ENCODE measurements at regions not wholly inside any gene's neighbourhood (a gene's known extent, or its start where the extent isn't known, plus 50 kb on each side); places are given as distances from the start of the nearest gene placed in this dataset.

- Histone ChIP-seq H3K4me3 (ENCODE audit: low read depth in 2 of 2, low read length in 1 of 2) (no peak overlapping the region), H3K27me3 (ENCODE audit: insufficient read depth) (no peaks in the 10 kb centered on the region), H3K79me2 (ENCODE audit: insufficient read depth) (no peaks in the 10 kb centered on the region), H3K9me3 (no peaks in the 10 kb centered on the region), H3K4me2 (no peak overlapping the region), H2AFZ (ENCODE audit: low read depth) (no peak overlapping the region), H3F3A (replicated peaks; ENCODE audit: insufficient read depth) (no peaks in the 10 kb centered on the region), H3K36me3 (replicated peaks in 1 of 2; ENCODE audit: control insufficient read depth in 1 of 2, insufficient read depth in 2 of 2, low read length in 1 of 2) (no peaks in the 10 kb centered on the region), H4K20me1 (ENCODE audit: insufficient read depth) (no peaks in the 10 kb centered on the region), H3K9ac (no peak overlapping the region), H3K9me2 (no peaks in the 10 kb centered on the region), H3K4me1 (ENCODE audit: control insufficient read depth in 1 of 2, insufficient read depth in 2 of 2, low read depth in 1 of 2, low read length in 1 of 2) (peaks cover 0 to 9% of the 10 kb centered on the region in 2 experiments; a peak in 1 of 4 replicates), H3K27ac (ENCODE audit: low read depth in 2 of 2, low read length in 1 of 2) (no peak overlapping the region)
- DNase-seq = no peak
- ChIA-PET CTCF (interaction anchor here (0.7 to 3.1 kb wide), 3 partner anchors 62 to 387 kb away, joined by 3 to 13 read pairs (median 6); no protein-coding TSS in a partner anchor), POLR2A (no interaction called here)
- no peak for TF ChIP-seq FOSL2 (IDR thresholded peaks at IDR 0.05; ENCODE audit: borderline replicate concordance, low read depth)
- no peak for TF ChIP-seq FOXJ3 (CRISPR knock-in tag; IDR thresholded peaks at IDR 0.05)
- TF ChIP-seq USF2 (IDR thresholded peaks at IDR 0.05; ENCODE audit: borderline replicate concordance, low read depth, low read length) = no peak
- 77% methylated on average over 11 of the region's 18 CpGs for WGBS (ENCODE audit: low lambda C conversion rate)
Measured at GRCh38 chr14:101708853-101709532, 52.5 kb upstream of the PPP2R5C start.

GRCh38 chr14:101709533-101709881 lies 52.0 kb upstream of the PPP2R5C start:
- no peak overlapping the region for H3K4me2 ChIP-seq
- POLR2A ChIA-PET = no interaction called here
- WGBS (ENCODE audit: low lambda C conversion rate) = 69% methylated on average over 11 of the region's 11 CpGs

More at GRCh38 chr14:101709533-101709881, 52.0 kb upstream of the PPP2R5C start:
- Histone ChIP-seq H3K27me3 (ENCODE audit: insufficient read depth) (no peaks in the 10 kb centered on the region), H3K79me2 (ENCODE audit: insufficient read depth) (no peaks in the 10 kb centered on the region), H2AFZ (ENCODE audit: low read depth) (no peak overlapping the region), H3K4me3 (ENCODE audit: low read depth in 2 of 2, low read length in 1 of 2) (no peak overlapping the region), H3K9me2 (no peaks in the 10 kb centered on the region), H3F3A (replicated peaks; ENCODE audit: insufficient read depth) (no peaks in the 10 kb centered on the region), H3K9ac (no peak overlapping the region), H3K9me3 (no peaks in the 10 kb centered on the region), H3K27ac (ENCODE audit: low read depth in 2 of 2, low read length in 1 of 2) (no peak overlapping the region), H3K4me1 (ENCODE audit: control insufficient read depth in 1 of 2, insufficient read depth in 2 of 2, low read depth in 1 of 2, low read length in 1 of 2) (peaks cover 0 to 9% of the 10 kb centered on the region in 2 experiments; a peak in 1 of 4 replicates), H4K20me1 (ENCODE audit: insufficient read depth) (no peaks in the 10 kb centered on the region), H3K36me3 (replicated peaks in 1 of 2; ENCODE audit: control insufficient read depth in 1 of 2, insufficient read depth in 2 of 2, low read length in 1 of 2) (no peaks in the 10 kb centered on the region)
- TF ChIP-seq JUND (IDR thresholded peaks at IDR 0.05) = no peak
- no peak for TF ChIP-seq RAD21 (IDR thresholded peaks at IDR 0.05; ENCODE audit: low read length)
- TF ChIP-seq GATA2 (CRISPR knock-in tag; IDR thresholded peaks at IDR 0.05) = no peak
- no peak for TF ChIP-seq ELF1 (IDR thresholded peaks at IDR 0.05)
- TF ChIP-seq SIN3A (IDR thresholded peaks at IDR 0.05; ENCODE audit: borderline replicate concordance, low read depth, low read length) = no peak
- no peak for TF ChIP-seq EP300 (IDR thresholded peaks at IDR 0.05; ENCODE audit: borderline replicate concordance in 1 of 2, low read depth in 1 of 2, low read length in 1 of 2)
- no peak for TF ChIP-seq REST (IDR thresholded peaks at IDR 0.05; ENCODE audit: low read depth, low read length)
- TF ChIP-seq CHD2 (IDR thresholded peaks at IDR 0.05; ENCODE audit: low read length, partially characterized antibody) = no peak
- no peak for TF ChIP-seq GABPA (IDR thresholded peaks at IDR 0.05; ENCODE audit: low read depth)
- TF ChIP-seq RXRA (IDR thresholded peaks at IDR 0.05; ENCODE audit: borderline replicate concordance, low read depth) = no peak
- TF ChIP-seq YY1 (IDR thresholded peaks at IDR 0.05; ENCODE audit: low read depth) = no peak
- no peak for TF ChIP-seq MEF2A (IDR thresholded peaks at IDR 0.05; ENCODE audit: borderline replicate concordance, low read depth)
- CTCF ChIA-PET = interaction anchor here (0.7 to 1.9 kb wide), 2 partner anchors 61 to 387 kb away, joined by 3 to 6 read pairs; no protein-coding TSS in a partner anchor
- no peak for DNase-seq

Data from SK-N-SH (cell line).